ENCODE measurements at regions not wholly inside any gene's neighbourhood (a gene's known extent, or its start where the extent isn't known, plus 50 kb on each side); places are given as distances from the start of the nearest gene placed in this dataset.

DNA sequence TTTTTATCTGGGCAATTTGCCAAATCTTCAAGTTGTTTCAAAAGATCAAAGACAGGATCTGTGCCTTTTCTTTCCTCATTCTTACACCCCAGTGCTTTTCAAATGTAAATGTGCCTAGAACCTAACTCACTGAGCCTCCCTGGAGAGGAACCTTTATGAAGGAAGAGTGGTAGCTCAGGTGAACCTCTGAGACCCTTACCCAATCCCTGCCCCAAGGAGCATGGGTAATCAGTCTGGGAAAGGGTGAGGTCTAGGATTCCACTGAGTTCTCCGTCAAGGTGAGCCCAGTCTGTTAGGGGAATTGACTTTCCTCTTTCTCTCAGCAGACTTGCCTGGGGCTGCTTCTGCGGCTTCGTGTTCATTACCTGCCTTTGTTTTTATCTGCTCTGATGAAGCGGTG is 88.1 kb upstream of the MAP4K4 start:
- no peak for TF ChIP-seq POLR2A (IDR thresholded peaks at IDR 0.05)
- TF ChIP-seq, protein P1, sequence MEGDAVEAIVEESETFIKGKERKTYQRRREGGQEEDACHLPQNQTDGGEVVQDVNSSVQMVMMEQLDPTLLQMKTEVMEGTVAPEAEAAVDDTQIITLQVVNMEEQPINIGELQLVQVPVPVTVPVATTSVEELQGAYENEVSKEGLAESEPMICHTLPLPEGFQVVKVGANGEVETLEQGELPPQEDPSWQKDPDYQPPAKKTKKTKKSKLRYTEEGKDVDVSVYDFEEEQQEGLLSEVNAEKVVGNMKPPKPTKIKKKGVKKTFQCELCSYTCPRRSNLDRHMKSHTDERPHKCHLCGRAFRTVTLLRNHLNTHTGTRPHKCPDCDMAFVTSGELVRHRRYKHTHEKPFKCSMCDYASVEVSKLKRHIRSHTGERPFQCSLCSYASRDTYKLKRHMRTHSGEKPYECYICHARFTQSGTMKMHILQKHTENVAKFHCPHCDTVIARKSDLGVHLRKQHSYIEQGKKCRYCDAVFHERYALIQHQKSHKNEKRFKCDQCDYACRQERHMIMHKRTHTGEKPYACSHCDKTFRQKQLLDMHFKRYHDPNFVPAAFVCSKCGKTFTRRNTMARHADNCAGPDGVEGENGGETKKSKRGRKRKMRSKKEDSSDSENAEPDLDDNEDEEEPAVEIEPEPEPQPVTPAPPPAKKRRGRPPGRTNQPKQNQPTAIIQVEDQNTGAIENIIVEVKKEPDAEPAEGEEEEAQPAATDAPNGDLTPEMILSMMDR (IDR thresholded peaks at IDR 0.05), result no peak
